ENCODE measurements at regions not wholly inside any gene's neighbourhood (a gene's known extent, or its start where the extent isn't known, plus 50 kb on each side); places are given as distances from the start of the nearest gene placed in this dataset.

DNA sequence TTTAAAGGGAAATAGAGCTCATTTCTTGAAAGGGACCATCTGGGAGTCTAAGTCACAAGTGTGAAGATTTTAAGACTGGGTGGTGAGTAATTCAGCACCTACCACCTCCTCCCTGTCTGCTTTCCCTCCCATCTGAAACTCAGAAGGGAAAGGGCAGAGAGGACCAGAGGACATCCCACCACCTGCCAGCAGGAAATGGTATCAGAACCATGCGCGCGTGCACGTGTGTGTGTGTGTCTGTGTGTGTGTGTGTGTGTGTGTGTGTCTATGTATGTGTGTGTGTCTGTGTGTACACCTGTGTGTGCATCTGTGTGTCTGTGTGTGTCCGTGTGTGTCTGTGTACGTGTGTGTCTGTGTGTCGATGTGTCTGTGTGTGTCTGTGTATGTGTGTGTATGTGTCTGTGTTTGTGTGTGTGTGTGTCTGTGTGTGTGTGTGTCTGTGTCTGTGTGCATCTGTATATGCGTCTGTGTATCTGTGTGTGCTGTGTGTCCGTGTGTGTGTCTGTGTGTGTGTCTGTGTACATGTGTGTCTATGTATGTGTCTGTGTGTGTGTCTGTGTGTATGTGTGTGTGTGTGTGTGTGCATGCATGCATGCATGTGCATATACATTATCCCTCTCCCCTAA lies 76.8 kb downstream of the ZFP36L2 start:
- no peak for TF ChIP-seq CTCF (conservative IDR thresholded peaks at IDR 0.05; ENCODE audit: low read depth in 2 of 2)
- TF ChIP-seq, protein P1, sequence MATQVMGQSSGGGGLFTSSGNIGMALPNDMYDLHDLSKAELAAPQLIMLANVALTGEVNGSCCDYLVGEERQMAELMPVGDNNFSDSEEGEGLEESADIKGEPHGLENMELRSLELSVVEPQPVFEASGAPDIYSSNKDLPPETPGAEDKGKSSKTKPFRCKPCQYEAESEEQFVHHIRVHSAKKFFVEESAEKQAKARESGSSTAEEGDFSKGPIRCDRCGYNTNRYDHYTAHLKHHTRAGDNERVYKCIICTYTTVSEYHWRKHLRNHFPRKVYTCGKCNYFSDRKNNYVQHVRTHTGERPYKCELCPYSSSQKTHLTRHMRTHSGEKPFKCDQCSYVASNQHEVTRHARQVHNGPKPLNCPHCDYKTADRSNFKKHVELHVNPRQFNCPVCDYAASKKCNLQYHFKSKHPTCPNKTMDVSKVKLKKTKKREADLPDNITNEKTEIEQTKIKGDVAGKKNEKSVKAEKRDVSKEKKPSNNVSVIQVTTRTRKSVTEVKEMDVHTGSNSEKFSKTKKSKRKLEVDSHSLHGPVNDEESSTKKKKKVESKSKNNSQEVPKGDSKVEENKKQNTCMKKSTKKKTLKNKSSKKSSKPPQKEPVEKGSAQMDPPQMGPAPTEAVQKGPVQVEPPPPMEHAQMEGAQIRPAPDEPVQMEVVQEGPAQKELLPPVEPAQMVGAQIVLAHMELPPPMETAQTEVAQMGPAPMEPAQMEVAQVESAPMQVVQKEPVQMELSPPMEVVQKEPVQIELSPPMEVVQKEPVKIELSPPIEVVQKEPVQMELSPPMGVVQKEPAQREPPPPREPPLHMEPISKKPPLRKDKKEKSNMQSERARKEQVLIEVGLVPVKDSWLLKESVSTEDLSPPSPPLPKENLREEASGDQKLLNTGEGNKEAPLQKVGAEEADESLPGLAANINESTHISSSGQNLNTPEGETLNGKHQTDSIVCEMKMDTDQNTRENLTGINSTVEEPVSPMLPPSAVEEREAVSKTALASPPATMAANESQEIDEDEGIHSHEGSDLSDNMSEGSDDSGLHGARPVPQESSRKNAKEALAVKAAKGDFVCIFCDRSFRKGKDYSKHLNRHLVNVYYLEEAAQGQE (IDR thresholded peaks at IDR 0.05; ENCODE audit: unreplicated experiment), result no peak
- TF ChIP-seq EZH2 (IDR thresholded peaks at IDR 0.05; ENCODE audit: low read depth, unreplicated experiment), result no peak
- no peak for TF ChIP-seq POLR2AphosphoS5 (IDR thresholded peaks at IDR 0.05; ENCODE audit: low read depth)
- no peak for TF ChIP-seq JUNB (IDR thresholded peaks at IDR 0.05; ENCODE audit: unreplicated experiment)
- TF ChIP-seq EZH2phosphoT487 (IDR thresholded peaks at IDR 0.05; ENCODE audit: unreplicated experiment), result no peak
- TF ChIP-seq NANOG (IDR thresholded peaks at IDR 0.05; ENCODE audit: borderline replicate concordance), result no peak
- TF ChIP-seq, protein P2, sequence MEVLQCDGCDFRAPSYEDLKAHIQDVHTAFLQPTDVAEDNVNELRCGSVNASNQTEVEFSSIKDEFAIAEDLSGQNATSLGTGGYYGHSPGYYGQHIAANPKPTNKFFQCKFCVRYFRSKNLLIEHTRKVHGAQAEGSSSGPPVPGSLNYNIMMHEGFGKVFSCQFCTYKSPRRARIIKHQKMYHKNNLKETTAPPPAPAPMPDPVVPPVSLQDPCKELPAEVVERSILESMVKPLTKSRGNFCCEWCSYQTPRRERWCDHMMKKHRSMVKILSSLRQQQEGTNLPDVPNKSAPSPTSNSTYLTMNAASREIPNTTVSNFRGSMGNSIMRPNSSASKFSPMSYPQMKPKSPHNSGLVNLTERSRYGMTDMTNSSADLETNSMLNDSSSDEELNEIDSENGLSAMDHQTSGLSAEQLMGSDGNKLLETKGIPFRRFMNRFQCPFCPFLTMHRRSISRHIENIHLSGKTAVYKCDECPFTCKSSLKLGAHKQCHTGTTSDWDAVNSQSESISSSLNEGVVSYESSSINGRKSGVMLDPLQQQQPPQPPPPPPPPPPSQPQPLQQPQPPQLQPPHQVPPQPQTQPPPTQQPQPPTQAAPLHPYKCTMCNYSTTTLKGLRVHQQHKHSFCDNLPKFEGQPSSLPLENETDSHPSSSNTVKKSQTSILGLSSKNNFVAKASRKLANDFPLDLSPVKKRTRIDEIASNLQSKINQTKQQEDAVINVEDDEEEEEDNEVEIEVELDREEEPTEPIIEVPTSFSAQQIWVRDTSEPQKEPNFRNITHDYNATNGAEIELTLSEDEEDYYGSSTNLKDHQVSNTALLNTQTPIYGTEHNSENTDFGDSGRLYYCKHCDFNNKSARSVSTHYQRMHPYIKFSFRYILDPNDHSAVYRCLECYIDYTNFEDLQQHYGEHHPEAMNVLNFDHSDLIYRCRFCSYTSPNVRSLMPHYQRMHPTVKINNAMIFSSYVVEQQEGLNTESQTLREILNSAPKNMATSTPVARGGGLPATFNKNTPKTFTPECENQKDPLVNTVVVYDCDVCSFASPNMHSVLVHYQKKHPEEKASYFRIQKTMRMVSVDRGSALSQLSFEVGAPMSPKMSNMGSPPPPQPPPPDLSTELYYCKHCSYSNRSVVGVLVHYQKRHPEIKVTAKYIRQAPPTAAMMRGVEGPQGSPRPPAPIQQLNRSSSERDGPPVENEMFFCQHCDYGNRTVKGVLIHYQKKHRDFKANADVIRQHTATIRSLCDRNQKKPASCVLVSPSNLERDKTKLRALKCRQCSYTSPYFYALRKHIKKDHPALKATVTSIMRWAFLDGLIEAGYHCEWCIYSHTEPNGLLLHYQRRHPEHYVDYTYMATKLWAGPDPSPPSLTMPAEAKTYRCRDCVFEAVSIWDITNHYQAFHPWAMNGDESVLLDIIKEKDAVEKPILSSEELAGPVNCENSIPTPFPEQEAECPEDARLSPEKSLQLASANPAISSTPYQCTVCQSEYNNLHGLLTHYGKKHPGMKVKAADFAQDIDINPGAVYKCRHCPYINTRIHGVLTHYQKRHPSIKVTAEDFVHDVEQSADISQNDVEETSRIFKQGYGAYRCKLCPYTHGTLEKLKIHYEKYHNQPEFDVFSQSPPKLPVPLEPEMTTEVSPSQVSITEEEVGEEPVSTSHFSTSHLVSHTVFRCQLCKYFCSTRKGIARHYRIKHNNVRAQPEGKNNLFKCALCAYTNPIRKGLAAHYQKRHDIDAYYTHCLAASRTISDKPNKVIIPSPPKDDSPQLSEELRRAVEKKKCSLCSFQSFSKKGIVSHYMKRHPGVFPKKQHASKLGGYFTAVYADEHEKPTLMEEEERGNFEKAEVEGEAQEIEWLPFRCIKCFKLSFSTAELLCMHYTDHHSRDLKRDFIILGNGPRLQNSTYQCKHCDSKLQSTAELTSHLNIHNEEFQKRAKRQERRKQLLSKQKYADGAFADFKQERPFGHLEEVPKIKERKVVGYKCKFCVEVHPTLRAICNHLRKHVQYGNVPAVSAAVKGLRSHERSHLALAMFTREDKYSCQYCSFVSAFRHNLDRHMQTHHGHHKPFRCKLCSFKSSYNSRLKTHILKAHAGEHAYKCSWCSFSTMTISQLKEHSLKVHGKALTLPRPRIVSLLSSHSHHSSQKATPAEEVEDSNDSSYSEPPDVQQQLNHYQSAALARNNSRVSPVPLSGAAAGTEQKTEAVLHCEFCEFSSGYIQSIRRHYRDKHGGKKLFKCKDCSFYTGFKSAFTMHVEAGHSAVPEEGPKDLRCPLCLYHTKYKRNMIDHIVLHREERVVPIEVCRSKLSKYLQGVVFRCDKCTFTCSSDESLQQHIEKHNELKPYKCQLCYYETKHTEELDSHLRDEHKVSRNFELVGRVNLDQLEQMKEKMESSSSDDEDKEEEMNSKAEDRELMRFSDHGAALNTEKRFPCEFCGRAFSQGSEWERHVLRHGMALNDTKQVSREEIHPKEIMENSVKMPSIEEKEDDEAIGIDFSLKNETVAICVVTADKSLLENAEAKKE (CRISPR knock-in tag; IDR thresholded peaks at IDR 0.05), result no peak
- TF ChIP-seq ZNF331 (CRISPR knock-in tag; IDR thresholded peaks at IDR 0.05; ENCODE audit: low read depth), result no peak
- TF ChIP-seq ETS1 (IDR thresholded peaks at IDR 0.05), result no peak
- no peak for TF ChIP-seq ZNF114 (CRISPR knock-in tag; IDR thresholded peaks at IDR 0.05)
- TF ChIP-seq CREB1 (CRISPR knock-in tag; IDR thresholded peaks at IDR 0.05; ENCODE audit: low read depth), result no peak
- no peak for TF ChIP-seq STAT1 (IDR thresholded peaks at IDR 0.05; ENCODE audit: unreplicated experiment)

Data from GM23338 (cell line).